ENCODE measurements at regions not wholly inside any gene's neighbourhood (a gene's known extent, or its start where the extent isn't known, plus 50 kb on each side); places are given as distances from the start of the nearest gene placed in this dataset.
A peak's percentile ranks its signal among the peaks of the same experiment; 100 is the strongest.

GRCh38 chr12:115636546-115636945, 640.9 kb downstream of the MED13L start:
- ATAC-seq (ENCODE audit: low FRiP score): no peak
- Histone ChIP-seq H3K9me3 (ENCODE audit: control insufficient read depth, low read length) (no peaks in the 10 kb centered on the region), H3K4me3 (ENCODE audit: low read length in 2 of 2) (no peak overlapping the region), H3K36me3 (ENCODE audit: control insufficient read depth in 1 of 2, insufficient read depth in 2 of 2, low read length in 1 of 2) (no peaks in the 10 kb centered on the region), H3K4me1 (ENCODE audit: control insufficient read depth in 1 of 2, insufficient read depth in 2 of 2, low read length in 2 of 2) (no peaks in the 10 kb centered on the region), H3K27me3 (ENCODE audit: control insufficient read depth in 1 of 2, insufficient read depth in 2 of 2, low read length in 1 of 2) (no peaks in the 10 kb centered on the region), H3K27ac (ENCODE audit: low read depth in 1 of 2, low read length in 2 of 2) (no peak overlapping the region)
- intact Hi-C loops (cut with DNase I): no loop called here
- WGBS, 2 donors: 42 to 47% methylated on average over 9 of the region's 9 CpGs
- DNase-seq: no peak

GRCh38 chr12:115632308-115632707, 645.2 kb downstream of the MED13L start:
- Histone ChIP-seq H3K27ac (ENCODE audit: low read depth in 1 of 2, low read length in 2 of 2) (no peak overlapping the region), H3K4me3 (ENCODE audit: low read length in 2 of 2) (no peak overlapping the region), H3K27me3 (ENCODE audit: control insufficient read depth in 1 of 2, insufficient read depth in 2 of 2, low read length in 1 of 2) (no peaks in the 10 kb centered on the region), H3K9me3 (ENCODE audit: control insufficient read depth, low read length) (no peaks in the 10 kb centered on the region), H3K4me1 (ENCODE audit: control insufficient read depth in 1 of 2, insufficient read depth in 2 of 2, low read length in 2 of 2) (no peaks in the 10 kb centered on the region), H3K36me3 (ENCODE audit: control insufficient read depth in 1 of 2, insufficient read depth in 2 of 2, low read length in 1 of 2) (no peaks in the 10 kb centered on the region)
- ATAC-seq (ENCODE audit: low FRiP score) (no peak), DNase-seq (no peak)
- intact Hi-C loops (cut with DNase I): no loop called here

DNA sequence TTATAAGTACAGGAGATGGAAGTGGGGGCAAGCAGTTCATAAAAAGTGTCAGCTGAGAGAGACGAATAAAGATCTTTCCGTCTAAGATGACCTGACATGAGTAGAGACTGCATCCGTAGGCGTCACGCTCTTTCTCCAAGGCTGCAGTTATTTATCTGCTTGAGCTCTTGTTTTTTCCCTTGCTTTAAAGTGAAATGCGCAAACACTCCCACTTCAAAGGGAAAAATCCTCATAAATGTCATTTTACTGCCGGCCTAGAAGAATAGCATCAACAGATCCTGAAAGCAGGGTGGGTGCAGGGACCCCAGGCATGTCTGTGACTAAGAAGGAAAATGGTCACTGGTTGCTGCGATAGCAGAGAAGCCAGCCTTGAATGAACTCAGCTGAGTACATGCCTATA, 647.4 kb downstream of the MED13L start:
- Histone ChIP-seq H3K36me3 (ENCODE audit: control insufficient read depth in 1 of 2, insufficient read depth in 2 of 2, low read length in 1 of 2) (no peaks in the 10 kb centered on the region), H3K4me3 (ENCODE audit: low read length in 2 of 2) (no peak overlapping the region), H3K27ac (ENCODE audit: low read depth in 1 of 2, low read length in 2 of 2) (no peak overlapping the region), H3K27me3 (ENCODE audit: control insufficient read depth in 1 of 2, insufficient read depth in 2 of 2, low read length in 1 of 2) (no peaks in the 10 kb centered on the region), H3K9me3 (ENCODE audit: control insufficient read depth, low read length) (peaks cover 1% of the 10 kb centered on the region), H3K4me1 (ENCODE audit: control insufficient read depth in 1 of 2, insufficient read depth in 2 of 2, low read length in 2 of 2) (no peaks in the 10 kb centered on the region)
- no peak for DNase-seq
- intact Hi-C loops (cut with DNase I): no loop called here
- ATAC-seq (ENCODE audit: low FRiP score): no peak
- 92 to 93% methylated on average over 8 of the region's 8 CpGs for WGBS, 2 donors

- Histone ChIP-seq H3K4me1 (ENCODE audit: control insufficient read depth in 1 of 2, insufficient read depth in 2 of 2, low read length in 2 of 2) (no peaks in the 10 kb centered on the region), H3K4me3 (ENCODE audit: low read length in 2 of 2) (no peak overlapping the region), H3K36me3 (ENCODE audit: control insufficient read depth in 1 of 2, insufficient read depth in 2 of 2, low read length in 1 of 2) (no peaks in the 10 kb centered on the region), H3K9me3 (ENCODE audit: control insufficient read depth, low read length) (peaks cover 2% of the 10 kb centered on the region), H3K27ac (ENCODE audit: low read depth in 1 of 2, low read length in 2 of 2) (no peak overlapping the region), H3K27me3 (ENCODE audit: control insufficient read depth in 1 of 2, insufficient read depth in 2 of 2, low read length in 1 of 2) (no peaks in the 10 kb centered on the region)
- ATAC-seq (ENCODE audit: low FRiP score): no peak
- intact Hi-C loops (cut with DNase I): no loop called here
- 84 to 85% methylated on average over 3 of the region's 3 CpGs for WGBS, 2 donors
- DNase-seq: no peak
Observed at GRCh38 chr12:115626210-115626609, 651.3 kb downstream of the MED13L start.

DNA sequence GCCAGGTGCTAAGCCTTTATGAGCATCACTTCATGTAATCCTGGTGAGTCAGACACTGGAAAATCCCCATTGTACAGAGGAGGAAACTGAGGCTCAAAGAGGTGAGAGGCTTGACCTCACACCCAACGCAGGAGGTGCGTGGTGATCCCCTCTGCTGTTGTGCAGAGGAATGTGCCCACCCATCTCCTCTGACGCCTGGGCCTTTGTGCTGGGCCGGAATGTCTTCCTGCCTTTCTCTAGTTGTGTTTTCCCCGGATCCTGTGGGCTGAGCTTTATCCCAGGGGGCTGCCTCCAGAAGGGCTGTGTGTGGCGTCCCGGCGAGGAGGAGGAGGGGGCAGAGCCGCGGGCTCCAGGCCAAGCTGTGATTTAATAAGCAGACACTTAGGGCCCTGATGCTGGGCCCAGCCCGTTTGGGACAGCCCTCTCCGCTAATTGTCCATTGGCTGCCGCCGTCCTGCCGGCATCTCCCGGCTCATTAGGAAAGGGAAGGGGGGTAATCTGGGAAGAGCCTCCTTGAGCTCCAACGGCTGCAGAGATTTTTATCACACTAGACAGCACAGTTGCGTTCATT, 653.6 kb downstream of the MED13L start:
- intact Hi-C loops (cut with DNase I): loop anchor here in 1 of 2 donors (2.0 kb wide), 1 partner anchor 131 kb away; no protein-coding TSS in a partner anchor
- no peaks in the 10 kb centered on the region for H3K27me3 ChIP-seq (ENCODE audit: control insufficient read depth in 1 of 2, insufficient read depth in 2 of 2, low read length in 1 of 2)
- WGBS, 2 donors: 31 to 37% methylated on average over 18 of the region's 18 CpGs
- no peaks in the 10 kb centered on the region for H3K4me1 ChIP-seq (ENCODE audit: control insufficient read depth in 1 of 2, insufficient read depth in 2 of 2, low read length in 2 of 2)
- H3K4me3 ChIP-seq (ENCODE audit: low read length in 2 of 2): no peak overlapping the region
- no peak overlapping the region for H3K27ac ChIP-seq (ENCODE audit: low read depth in 1 of 2, low read length in 2 of 2)
- peaks cover 2% of the 10 kb centered on the region for H3K9me3 ChIP-seq (ENCODE audit: control insufficient read depth, low read length)
- DNase-seq (no peak), ATAC-seq (ENCODE audit: low FRiP score) (peak; percentile 39)
- H3K36me3 ChIP-seq (ENCODE audit: control insufficient read depth in 1 of 2, insufficient read depth in 2 of 2, low read length in 1 of 2): no peaks in the 10 kb centered on the region

- H3K36me3 ChIP-seq (ENCODE audit: control insufficient read depth in 1 of 2, insufficient read depth in 2 of 2, low read length in 1 of 2): no peaks in the 10 kb centered on the region
- intact Hi-C loops (cut with DNase I): no loop called here
- H3K4me1 ChIP-seq (ENCODE audit: control insufficient read depth in 1 of 2, insufficient read depth in 2 of 2, low read length in 2 of 2): no peaks in the 10 kb centered on the region
- ATAC-seq (ENCODE audit: low FRiP score) (no peak), DNase-seq (no peak)
- no peaks in the 10 kb centered on the region for H3K27me3 ChIP-seq (ENCODE audit: control insufficient read depth in 1 of 2, insufficient read depth in 2 of 2, low read length in 1 of 2)
- H3K9me3 ChIP-seq (ENCODE audit: control insufficient read depth, low read length): peaks cover 2% of the 10 kb centered on the region
- 83 to 87% methylated on average over 5 of the region's 5 CpGs for WGBS, 2 donors
- no peak overlapping the region for H3K27ac ChIP-seq (ENCODE audit: low read depth in 1 of 2, low read length in 2 of 2)
- no peak overlapping the region for H3K4me3 ChIP-seq (ENCODE audit: low read length in 2 of 2)
Observed at GRCh38 chr12:115623275-115623674, 654.2 kb downstream of the MED13L start.

DNA sequence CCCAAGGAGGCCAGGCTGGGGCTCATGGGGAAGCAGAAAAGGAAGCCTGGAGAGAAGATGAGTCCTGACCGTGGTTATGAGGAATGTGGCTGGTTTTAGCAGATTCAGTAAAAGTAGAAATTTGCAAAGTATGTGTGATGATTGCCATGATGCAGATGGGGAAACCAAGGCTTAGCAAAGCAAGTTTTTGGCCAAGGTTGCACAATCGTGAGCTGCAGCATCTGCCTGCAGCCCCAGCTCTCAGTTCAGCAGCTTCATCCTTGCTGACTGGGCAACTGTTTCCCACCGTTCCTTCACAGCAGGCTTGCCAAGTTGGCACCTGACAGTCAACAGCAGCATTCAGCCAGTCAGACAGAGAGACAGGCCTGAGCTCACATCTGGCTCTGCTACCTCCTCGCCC, 656.7 kb downstream of the MED13L start:
- no peak overlapping the region for H3K27ac ChIP-seq (ENCODE audit: low read depth in 1 of 2, low read length in 2 of 2)
- DNase-seq: no peak
- intact Hi-C loops (cut with DNase I): no loop called here
- no peaks in the 10 kb centered on the region for H3K4me1 ChIP-seq (ENCODE audit: control insufficient read depth in 1 of 2, insufficient read depth in 2 of 2, low read length in 2 of 2)
- no peak for ATAC-seq (ENCODE audit: low FRiP score)
- H3K27me3 ChIP-seq (ENCODE audit: control insufficient read depth in 1 of 2, insufficient read depth in 2 of 2, low read length in 1 of 2): no peaks in the 10 kb centered on the region
- H3K36me3 ChIP-seq (ENCODE audit: control insufficient read depth in 1 of 2, insufficient read depth in 2 of 2, low read length in 1 of 2): no peaks in the 10 kb centered on the region
- H3K4me3 ChIP-seq (ENCODE audit: low read length in 2 of 2): no peak overlapping the region
- peaks cover 2% of the 10 kb centered on the region for H3K9me3 ChIP-seq (ENCODE audit: control insufficient read depth, low read length)
- 60 to 61% methylated on average over 4 of the region's 4 CpGs for WGBS, 2 donors

DNA sequence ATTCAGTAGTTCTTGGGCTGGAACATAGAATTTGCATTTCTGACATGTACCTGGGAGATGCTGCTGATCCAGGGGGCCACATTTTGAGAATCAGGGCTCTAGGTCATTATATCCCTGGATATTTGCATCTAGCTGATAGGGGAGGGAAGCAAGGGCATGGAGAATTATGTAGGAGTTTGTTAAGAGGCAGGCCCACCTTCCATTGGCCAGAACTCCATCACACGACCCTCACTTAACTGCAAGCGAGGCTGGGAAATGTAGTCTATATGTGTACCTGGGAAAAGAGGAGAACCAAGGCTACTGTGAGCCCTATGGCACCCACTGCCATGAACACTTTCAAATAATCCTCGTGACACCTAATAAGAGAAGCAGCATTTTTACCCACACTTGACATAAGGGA, 657.6 kb downstream of the MED13L start:
- no peak overlapping the region for H3K27ac ChIP-seq (ENCODE audit: low read depth in 1 of 2, low read length in 2 of 2)
- H3K27me3 ChIP-seq (ENCODE audit: control insufficient read depth in 1 of 2, insufficient read depth in 2 of 2, low read length in 1 of 2): no peaks in the 10 kb centered on the region
- H3K36me3 ChIP-seq (ENCODE audit: control insufficient read depth in 1 of 2, insufficient read depth in 2 of 2, low read length in 1 of 2): no peaks in the 10 kb centered on the region
- H3K4me1 ChIP-seq (ENCODE audit: control insufficient read depth in 1 of 2, insufficient read depth in 2 of 2, low read length in 2 of 2): no peaks in the 10 kb centered on the region
- 58 to 78% methylated on average over 3 of the region's 3 CpGs for WGBS, 2 donors
- H3K4me3 ChIP-seq (ENCODE audit: low read length in 2 of 2): no peak overlapping the region
- DNase-seq (no peak), ATAC-seq (ENCODE audit: low FRiP score) (no peak)
- intact Hi-C loops (cut with DNase I): no loop called here
- H3K9me3 ChIP-seq (ENCODE audit: control insufficient read depth, low read length): no peaks in the 10 kb centered on the region

DNA sequence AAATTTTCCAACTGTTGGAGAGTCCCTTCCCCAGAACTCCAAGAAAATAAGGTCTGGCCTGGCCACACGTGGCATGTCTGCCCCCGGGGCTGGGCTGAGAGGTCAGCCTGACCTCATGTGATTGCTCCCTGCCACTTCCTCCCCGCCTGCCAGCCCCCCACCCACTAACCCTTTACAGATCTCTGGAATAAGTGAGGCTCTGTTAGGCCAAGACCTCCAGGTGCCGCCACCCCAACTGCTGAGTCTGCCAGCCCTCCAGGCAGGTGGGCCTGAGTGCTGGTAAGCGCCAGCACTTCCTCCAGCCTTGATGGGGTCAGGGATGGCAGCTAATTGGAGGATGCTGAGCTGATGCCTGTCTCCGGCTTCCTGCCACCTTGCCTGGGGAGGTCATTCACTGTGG, 658.4 kb downstream of the MED13L start:
- Histone ChIP-seq H3K27ac (ENCODE audit: low read depth in 1 of 2, low read length in 2 of 2) (no peak overlapping the region), H3K36me3 (ENCODE audit: control insufficient read depth in 1 of 2, insufficient read depth in 2 of 2, low read length in 1 of 2) (no peaks in the 10 kb centered on the region), H3K27me3 (ENCODE audit: control insufficient read depth in 1 of 2, insufficient read depth in 2 of 2, low read length in 1 of 2) (no peaks in the 10 kb centered on the region), H3K9me3 (ENCODE audit: control insufficient read depth, low read length) (no peaks in the 10 kb centered on the region), H3K4me3 (ENCODE audit: low read length in 2 of 2) (no peak overlapping the region), H3K4me1 (ENCODE audit: control insufficient read depth in 1 of 2, insufficient read depth in 2 of 2, low read length in 2 of 2) (no peaks in the 10 kb centered on the region)
- WGBS, 2 donors: 72 to 74% methylated on average over 6 of the region's 6 CpGs
- no peak for DNase-seq
- ATAC-seq (ENCODE audit: low FRiP score): no peak
- intact Hi-C loops (cut with DNase I): no loop called here

All from aorta (tissue), 5 donors.